Fibroblast of the aortic adventitia (primary cell): ENCODE measurements at regions not wholly inside any gene's neighbourhood (a gene's known extent, or its start where the extent isn't known, plus 50 kb on each side); places are given as distances from the start of the nearest gene placed in this dataset.

Experiments used
- DNase-seq: peaks from one replicate; pipeline ENCODE4 v3.0.0-alpha.2; 2010; ENCODE audit warnings: low read depth
- H3K4me3 ChIP-seq: 2 replicates; pipeline ENCODE4 v1.5.1; 2011; ENCODE audit warnings: low read depth, mild to moderate bottlenecking, control low read depth, low read length, moderate library complexity
- TF ChIP-seq, protein P1 (sequence below): IDR thresholded peaks from 2 replicates; pipeline ENCODE4 v1.5.1; 2011; ENCODE audit warnings: mild to moderate bottlenecking, low read length, control low read depth, inconsistent platforms; ENCODE audit not compliant: insufficient read depth

GRCh38 chr14:58814466-58814865 lies 176.7 kb downstream of the DACT1 start:
- TF ChIP-seq, protein P1, sequence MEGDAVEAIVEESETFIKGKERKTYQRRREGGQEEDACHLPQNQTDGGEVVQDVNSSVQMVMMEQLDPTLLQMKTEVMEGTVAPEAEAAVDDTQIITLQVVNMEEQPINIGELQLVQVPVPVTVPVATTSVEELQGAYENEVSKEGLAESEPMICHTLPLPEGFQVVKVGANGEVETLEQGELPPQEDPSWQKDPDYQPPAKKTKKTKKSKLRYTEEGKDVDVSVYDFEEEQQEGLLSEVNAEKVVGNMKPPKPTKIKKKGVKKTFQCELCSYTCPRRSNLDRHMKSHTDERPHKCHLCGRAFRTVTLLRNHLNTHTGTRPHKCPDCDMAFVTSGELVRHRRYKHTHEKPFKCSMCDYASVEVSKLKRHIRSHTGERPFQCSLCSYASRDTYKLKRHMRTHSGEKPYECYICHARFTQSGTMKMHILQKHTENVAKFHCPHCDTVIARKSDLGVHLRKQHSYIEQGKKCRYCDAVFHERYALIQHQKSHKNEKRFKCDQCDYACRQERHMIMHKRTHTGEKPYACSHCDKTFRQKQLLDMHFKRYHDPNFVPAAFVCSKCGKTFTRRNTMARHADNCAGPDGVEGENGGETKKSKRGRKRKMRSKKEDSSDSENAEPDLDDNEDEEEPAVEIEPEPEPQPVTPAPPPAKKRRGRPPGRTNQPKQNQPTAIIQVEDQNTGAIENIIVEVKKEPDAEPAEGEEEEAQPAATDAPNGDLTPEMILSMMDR: no peak
- DNase-seq: no peak
- H3K4me3 ChIP-seq: no peak overlapping the region

- H3K4me3 ChIP-seq: no peak overlapping the region
- TF ChIP-seq, protein P1: no peak
- DNase-seq: peak; percentile 80
Measured at GRCh38 chr14:58815161-58815701, 177.5 kb downstream of the DACT1 start.

- DNase-seq: no peak
- TF ChIP-seq, protein P1: no peak
- H3K4me3 ChIP-seq: no peak overlapping the region
Measured at GRCh38 chr14:58815794-58816193, 178.0 kb downstream of the DACT1 start.

- no peak overlapping the region for H3K4me3 ChIP-seq
- TF ChIP-seq, protein P1: no peak
- no peak for DNase-seq
Measured at GRCh38 chr14:58816416-58817115, 178.8 kb downstream of the DACT1 start.

DNA sequence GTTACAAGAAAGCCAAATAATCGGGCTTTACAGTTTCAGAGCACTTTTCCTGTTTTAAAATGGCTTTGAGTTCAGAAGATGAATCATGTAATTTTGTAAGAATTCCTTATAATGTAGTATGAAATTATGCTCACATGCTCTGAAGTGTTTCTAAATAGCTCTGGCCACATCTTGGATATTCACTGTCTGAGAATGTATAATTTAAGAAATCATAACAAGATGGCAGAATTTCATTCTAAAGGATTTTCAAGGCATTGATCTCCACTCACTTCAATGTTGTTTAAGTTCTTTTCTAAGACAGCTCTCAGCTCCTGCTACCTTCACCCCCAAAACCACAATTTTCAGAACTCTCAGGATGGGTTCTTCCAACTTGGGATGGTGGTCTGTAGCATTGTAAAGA lies 180.1 kb downstream of the DACT1 start:
- TF ChIP-seq, protein P1: no peak
- H3K4me3 ChIP-seq: no peak overlapping the region
- DNase-seq: peak; percentile 63

DNA sequence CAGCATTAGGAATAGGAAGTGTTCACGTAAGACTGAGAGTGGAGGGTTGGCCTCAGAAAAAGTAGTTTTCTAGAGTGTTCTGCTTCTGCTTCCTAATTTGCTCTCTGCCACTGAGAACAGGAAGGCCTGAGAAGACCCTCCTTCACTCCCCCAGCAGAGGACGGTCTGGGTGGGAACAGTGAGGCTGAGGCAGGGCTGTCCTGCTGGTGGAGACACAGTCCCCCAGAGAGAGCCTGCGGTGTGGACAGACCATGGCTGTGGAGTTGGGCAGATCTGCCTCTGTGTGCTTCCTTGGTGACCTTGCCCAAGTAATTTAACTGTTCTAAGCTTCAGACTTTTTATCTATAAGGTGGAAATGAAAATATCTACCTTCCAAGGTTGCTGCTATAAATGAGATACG lies 182.3 kb downstream of the DACT1 start:
- no peak overlapping the region for H3K4me3 ChIP-seq
- TF ChIP-seq, protein P1: no peak
- no peak for DNase-seq
